ENCODE measurements at regions not wholly inside any gene's neighbourhood (a gene's known extent, or its start where the extent isn't known, plus 50 kb on each side); places are given as distances from the start of the nearest gene placed in this dataset.
"Not testable (repeated sequence)": the region's sequence is repeated elsewhere in the genome, so short reads cannot be mapped to it uniquely, and the experiment has no call there.

GRCh38 chr9:88816141-88816540 is 175.1 kb upstream of the S1PR3 start:
- no peak for DNase-seq (ENCODE audit: low spot score)

DNA sequence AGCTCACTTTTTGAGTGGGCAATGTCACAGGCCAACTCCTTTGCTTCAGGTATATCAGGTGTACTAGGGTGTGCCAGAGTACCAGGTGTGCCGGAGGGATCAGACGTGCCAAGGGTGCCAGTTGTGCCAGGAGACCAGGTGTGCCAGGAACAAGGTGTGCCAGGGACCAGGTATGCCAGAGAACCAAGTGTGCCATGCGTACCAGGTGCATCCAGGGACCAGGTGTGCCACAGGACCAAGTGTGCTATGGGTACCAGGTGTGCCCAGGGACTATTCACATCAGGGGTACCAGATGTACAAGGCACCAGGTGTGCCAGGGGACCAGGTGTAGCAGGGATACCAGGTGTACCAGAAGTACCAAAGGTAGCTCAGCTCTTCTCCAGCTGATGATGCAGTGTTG is 174.7 kb upstream of the S1PR3 start:
- DNase-seq (ENCODE audit: low spot score) = no peak

- no peak for DNase-seq (ENCODE audit: low spot score)
Observed at GRCh38 chr9:88817628-88818027, 173.6 kb upstream of the S1PR3 start.

GRCh38 chr9:88818495-88819201 is 172.6 kb upstream of the S1PR3 start:
- no peak for DNase-seq (ENCODE audit: low spot score)

- no peak for DNase-seq (ENCODE audit: low spot score)
Observed at GRCh38 chr9:88819476-88819875, 171.8 kb upstream of the S1PR3 start.

DNA sequence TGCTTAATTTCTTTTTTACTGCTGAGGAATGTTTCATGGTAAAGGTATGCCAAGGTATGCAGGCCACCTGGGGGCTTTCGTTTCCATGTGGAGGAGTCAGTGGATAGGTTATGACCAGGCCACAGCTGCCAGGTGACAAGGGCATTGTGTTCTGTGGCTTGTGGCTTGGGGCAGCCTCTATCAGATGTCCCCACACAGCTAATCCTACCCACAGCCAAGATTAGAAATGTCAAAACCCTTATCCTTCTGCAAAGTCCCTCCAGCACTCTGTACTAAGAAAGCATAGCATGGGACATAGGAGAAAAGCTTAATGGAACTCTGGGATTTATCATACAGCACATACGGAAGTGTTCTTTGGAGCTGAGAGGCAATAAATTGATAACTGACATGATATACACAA is 171.2 kb upstream of the S1PR3 start:
- DNase-seq (ENCODE audit: low spot score) = no peak

DNA sequence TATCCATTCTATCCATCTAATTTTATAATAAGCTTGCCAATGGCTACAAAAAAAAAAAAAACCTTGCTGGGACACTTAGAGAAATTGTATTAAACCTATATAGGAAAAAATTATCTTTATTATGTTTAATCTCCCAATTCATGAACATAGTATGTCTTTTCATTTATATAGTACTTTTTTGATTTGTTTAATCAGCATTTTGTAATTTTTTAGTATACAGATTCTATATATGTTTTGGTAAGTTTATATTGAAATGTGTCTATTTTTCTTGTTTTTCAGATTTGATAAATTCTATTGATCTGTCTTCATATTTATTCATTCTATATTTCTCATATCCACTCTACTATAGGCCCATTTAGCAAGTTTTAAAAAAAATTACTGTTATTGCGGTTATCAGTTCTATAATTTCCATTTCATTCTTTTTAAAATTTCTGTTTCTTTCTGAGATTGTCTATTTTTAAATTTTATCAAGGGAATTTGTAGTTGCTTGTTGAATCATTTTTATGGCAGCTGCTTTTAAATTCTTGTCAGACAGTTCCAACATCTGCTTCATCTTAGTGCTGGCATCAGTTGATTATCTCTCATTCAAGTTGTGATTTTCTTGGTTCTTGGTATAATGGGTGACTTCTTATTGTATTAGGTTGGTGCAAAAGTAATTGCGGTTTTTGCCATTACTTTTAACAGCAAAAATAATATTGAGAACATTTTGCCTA is 170.1 kb upstream of the S1PR3 start:
- no peak for DNase-seq (ENCODE audit: low spot score)

DNA sequence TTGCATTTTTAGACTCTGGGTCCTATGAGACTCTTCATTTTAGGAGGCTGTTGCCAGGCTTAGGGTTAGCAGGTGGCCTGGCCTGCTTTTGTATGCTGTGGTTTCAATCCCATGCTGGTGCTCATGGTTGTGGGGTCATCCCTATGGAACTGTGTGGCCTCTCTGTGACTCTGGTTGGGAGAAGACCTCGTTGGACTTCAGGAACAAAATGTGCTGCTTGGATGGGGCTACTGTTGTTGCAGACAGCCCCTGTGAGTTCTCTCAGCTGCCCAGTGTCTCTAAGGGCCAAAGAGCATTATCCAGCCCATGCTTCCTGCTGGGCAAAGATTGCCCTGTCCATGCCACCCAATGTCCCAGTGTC is 169.5 kb upstream of the S1PR3 start:
- DNase-seq (ENCODE audit: low spot score) = no peak

DNA sequence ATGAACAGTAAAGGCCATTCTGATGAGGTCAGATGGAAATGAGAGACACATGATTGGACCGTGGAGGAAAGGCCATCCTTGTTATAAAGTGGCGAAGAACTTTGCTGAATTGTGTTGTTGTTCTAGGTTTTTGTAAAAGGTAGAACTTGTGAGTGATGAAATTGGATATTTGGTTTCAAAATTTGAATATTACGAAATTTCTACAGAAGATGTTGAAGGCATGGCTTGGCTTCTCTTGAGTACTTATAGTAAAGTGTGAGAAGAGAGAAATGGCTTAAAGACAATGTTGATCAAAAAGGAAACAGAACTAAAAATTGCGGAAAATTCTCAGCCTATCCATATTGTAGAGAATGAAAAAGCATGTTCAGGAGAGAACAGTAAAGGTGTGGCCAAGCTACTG is 166.6 kb upstream of the S1PR3 start:
- DNase-seq (ENCODE audit: low spot score) = no peak

DNA sequence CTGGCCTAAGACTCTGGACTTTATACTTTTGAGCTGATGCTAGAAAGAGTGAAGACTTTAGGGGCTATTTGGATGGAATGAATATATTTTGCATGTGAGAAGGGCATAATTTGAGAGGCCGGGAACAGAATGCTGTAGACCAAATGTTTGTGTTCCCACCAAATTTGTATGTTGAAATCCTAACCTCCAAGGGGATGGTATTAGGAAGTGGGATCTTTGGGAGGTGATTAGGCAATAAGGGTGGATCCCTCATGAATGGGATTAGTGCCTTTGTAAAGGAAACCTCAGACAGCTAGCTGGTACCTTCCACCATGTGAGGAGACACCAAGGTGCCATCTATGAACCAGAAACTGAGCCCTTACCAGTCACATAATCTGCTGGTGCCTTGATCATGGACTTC is 165.1 kb upstream of the S1PR3 start:
- DNase-seq (ENCODE audit: low spot score) = no peak

DNA sequence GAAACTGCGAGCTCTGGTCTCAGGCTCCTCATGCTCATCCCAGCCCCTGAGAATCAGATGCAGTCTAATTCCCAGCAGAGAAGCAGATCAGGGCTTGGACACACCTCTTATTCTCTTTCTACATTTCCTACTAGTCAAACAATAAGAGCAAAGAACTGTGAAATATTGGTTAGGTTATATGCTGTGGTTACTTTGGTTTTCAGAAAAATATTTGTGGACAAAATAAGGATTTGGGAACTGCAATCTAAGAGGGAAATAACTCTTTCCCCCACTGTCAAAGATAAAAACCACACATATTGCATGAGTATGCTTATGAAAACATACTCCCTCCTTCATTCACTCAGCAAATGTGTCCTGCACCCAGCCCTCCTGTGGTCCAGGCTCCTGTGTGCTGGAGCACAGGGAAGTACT is 164.5 kb upstream of the S1PR3 start:
- no peak for DNase-seq (ENCODE audit: low spot score)

- no peak for DNase-seq (ENCODE audit: low spot score)
Observed at GRCh38 chr9:88828018-88828417, 163.2 kb upstream of the S1PR3 start.

GRCh38 chr9:88828492-88828974 is 162.7 kb upstream of the S1PR3 start:
- no peak for DNase-seq (ENCODE audit: low spot score)

GRCh38 chr9:88829276-88829675 is 162.0 kb upstream of the S1PR3 start:
- no peak for DNase-seq (ENCODE audit: low spot score)

DNA sequence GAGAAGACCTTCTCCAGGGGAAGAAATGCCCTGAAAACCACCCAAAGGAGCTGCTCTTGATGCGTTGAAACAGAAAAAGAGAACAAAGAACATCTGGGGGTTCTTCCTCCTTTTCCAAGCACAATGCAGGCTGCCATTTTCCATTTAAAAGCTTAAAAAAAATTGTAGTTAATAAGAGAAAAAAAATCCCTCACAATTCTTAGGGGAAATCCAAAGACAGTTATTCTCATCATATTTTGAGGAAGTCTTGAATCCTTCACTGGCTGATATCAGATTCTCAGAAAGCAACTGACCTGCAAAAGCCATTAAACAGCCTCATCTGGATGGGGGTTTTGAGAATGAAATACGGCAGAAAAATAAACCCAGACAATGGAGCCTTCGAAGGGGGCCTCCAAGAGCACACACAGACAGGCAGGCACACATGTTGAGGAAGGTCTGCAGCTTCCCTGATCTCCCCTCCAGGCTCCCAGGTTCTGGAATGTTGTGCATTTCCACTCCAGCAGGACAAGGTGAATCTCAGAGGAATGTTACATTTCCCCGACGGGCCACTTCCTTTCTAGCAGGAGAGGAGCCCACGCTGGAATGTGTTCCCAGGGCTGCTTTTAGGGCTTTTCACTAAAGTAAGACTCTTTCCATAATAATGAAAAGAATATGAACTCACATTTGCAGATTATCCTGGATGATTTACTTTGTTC is 159.4 kb upstream of the S1PR3 start:
- no peak for DNase-seq (ENCODE audit: low spot score)

DNA sequence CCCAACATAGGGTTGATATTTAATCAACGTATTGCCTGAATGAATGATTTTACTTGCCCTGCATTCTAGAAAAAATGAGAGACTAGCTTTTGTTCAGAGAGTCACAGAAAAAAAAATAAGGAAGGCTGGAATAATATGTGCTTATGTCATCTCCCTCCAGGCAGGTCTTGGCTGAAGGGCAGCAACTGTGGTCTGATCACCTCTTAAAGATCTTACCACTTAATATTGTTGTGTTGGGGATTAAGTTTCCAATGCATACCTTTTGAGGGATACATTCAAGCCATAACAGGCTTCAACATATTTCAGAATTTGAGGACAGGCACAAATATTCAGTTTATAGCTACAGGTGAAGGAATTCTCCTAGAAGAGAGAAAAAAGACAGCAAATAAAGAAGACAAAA is 157.3 kb upstream of the S1PR3 start:
- DNase-seq (ENCODE audit: low spot score) = no peak

DNA sequence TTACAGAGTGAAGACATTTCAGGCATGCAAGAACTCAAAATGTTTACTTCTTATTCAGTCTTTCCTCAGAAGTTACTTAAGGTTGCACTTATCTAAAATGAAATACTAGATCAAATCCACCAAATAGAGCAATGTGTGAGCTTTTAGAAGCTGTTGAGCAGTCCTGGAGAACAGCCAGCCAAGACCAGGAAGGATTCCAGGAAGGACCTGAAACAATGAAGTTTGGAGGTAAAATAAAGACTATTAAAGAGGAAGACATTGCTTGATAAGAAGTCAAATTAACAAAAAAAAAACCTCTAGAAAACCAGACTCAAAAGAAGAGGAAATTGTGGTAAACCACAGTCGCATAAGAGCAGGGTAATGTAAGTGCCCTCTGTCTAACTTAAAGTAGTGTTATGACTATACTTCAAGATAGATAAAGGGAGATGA is 156.2 kb upstream of the S1PR3 start:
- no peak for DNase-seq (ENCODE audit: low spot score)

DNA sequence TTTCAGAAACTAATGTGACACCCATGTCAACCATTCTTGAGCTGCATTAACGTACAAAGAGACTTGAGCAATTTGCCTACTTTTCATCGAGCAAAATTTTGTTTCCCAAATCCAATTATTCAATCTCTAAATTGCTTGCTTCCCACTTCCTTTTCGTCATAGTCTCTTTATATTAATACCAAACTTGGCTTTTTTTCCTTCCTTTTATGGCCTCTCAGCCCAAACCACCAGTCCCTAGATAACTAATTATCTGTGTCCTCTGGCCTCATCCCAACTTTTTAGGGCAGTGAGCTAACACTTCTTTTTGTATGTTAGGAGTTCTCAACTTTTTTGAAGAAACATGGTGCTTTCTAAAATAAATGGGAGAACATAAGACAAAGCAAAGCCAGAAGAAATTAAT is 155.5 kb upstream of the S1PR3 start:
- DNase-seq (ENCODE audit: low spot score) = no peak

DNA sequence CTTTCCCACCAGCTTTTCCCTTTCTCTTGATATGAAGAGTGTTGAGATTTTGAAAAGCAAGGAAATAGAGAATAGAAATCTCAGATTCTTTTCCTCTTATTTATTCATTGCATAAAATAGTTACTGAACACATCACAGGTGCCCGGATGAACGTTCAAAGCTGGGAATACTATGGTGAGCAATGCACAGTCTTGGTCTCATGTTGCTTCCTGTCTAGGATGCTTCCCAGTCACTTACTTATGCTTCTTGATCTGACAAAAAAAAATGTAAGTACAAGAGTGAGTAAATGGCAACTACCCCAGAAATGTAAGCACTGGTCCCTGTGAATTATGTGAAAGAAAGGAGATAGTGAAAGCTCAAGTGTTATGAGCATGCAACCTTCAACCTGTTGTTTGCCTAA is 153.5 kb upstream of the S1PR3 start:
- no peak for DNase-seq (ENCODE audit: low spot score)

GRCh38 chr9:88849878-88850277 is 141.4 kb upstream of the S1PR3 start:
- DNase-seq (ENCODE audit: low spot score) = not testable (repeated sequence)

DNA sequence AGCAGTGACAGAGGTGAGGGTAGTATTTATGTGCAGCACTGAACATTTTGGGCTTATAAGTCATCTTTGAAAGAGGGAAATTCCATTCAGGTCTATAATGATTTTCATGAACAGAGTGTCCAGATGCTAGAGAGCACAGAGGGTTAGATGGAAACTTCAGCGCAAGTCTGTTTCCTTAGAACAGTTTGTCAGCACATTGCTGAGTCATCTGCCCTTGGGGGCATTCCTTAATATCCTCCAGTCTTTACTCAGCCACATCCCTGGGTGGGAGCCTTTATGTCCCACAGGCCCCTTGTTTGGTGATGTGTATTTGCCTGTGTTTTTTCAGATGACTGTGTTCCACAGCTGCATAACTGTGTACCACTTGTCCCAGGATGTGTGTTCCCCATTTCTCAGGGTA is 138.5 kb upstream of the S1PR3 start:
- DNase-seq (ENCODE audit: low spot score) = peak; percentile 65

- no peak for DNase-seq (ENCODE audit: low spot score)
Observed at GRCh38 chr9:88870627-88871026, 120.6 kb upstream of the S1PR3 start.

DNA sequence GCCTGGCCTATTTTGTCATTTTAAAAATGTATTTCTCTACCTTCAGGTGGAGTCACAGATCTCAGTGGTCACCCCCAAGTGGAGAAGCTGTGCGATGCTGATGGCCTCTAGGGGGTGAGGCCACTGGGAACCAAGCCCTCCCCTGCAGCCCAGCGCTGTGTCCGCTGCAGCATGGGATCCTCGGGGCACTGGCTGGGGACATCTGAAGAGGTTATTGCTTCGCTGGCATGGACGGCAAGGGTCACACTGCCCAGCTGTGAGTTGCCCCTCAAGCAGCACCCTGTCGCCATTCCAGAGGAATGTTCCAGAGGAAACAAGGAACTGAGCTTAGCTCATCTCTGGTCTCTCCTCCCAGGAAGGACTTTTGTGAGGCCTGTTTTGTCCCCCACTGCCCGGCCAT is 119.6 kb upstream of the S1PR3 start:
- DNase-seq (ENCODE audit: low spot score) = no peak

Measured in kidney capillary endothelial cell (primary cell).